Memory B cell (primary cell): ENCODE measurements at regions not wholly inside any gene's neighbourhood (a gene's known extent, or its start where the extent isn't known, plus 50 kb on each side); places are given as distances from the start of the nearest gene placed in this dataset.
"Not testable (repeated sequence)": the region's sequence is repeated elsewhere in the genome, so short reads cannot be mapped to it uniquely, and the experiment has no call there.

ENCODE experiments used
- ATAC-seq: fragments of 150-1000 bp; cut with Tn5 transposase; 2 replicates; pipeline ENCODE4 v1.10.0; 2021; ENCODE audit warnings: low read depth, mild to moderate bottlenecking, moderate library complexity
- DNase-seq, 2 donors: peaks; one replicate each; pipeline ENCODE4 v3.0.0; 2022; ENCODE audit warnings: low spot score in 2 of 2
- H3K27ac Mint-ChIP-seq: one replicate; pipeline ENCODE4 v1.8.0; 2022; ENCODE audit warnings: mild to moderate bottlenecking, moderate library complexity, mixed read lengths
- H3K27me3 Mint-ChIP-seq: one replicate; pipeline ENCODE4 v1.8.0; 2022; ENCODE audit warnings: mixed read lengths
- H3K36me3 Mint-ChIP-seq: one replicate; pipeline ENCODE4 v1.8.0; 2022; ENCODE audit warnings: mild to moderate bottlenecking, mixed read lengths
- H3K4me1 Mint-ChIP-seq: one replicate; pipeline ENCODE4 v1.8.0; 2022; ENCODE audit warnings: mixed read lengths
- H3K4me3 Mint-ChIP-seq: one replicate; pipeline ENCODE4 v1.8.0; 2022; ENCODE audit warnings: mild to moderate bottlenecking, moderate library complexity, mixed read lengths
- H3K9me3 Mint-ChIP-seq: one replicate; pipeline ENCODE4 v1.8.0; 2022; ENCODE audit warnings: mixed read lengths

GRCh38 chr5:88058625-88059024 is 210.0 kb downstream of the TMEM161B start:
- Mint-ChIP-seq H3K4me1 (no peaks in the 10 kb centered on the region), H3K27ac (no peak overlapping the region), H3K27me3 (no peaks in the 10 kb centered on the region), H3K9me3 (peaks cover 14% of the 10 kb centered on the region), H3K36me3 (no peaks in the 10 kb centered on the region), H3K4me3 (no peak overlapping the region)
- ATAC-seq (no peak), DNase-seq (no peak)

GRCh38 chr5:88052468-88052867 is 216.2 kb downstream of the TMEM161B start:
- not testable (repeated sequence) for H3K36me3 Mint-ChIP-seq, H3K4me3 Mint-ChIP-seq

GRCh38 chr5:88051148-88051547 is 217.5 kb downstream of the TMEM161B start:
- Mint-ChIP-seq H3K27ac (no peak overlapping the region), H3K4me1 (no peaks in the 10 kb centered on the region), H3K27me3 (no peaks in the 10 kb centered on the region), H3K36me3 (no peaks in the 10 kb centered on the region), H3K9me3 (peaks cover 2% of the 10 kb centered on the region), H3K4me3 (no peak overlapping the region)
- ATAC-seq (no peak), DNase-seq (no peak)

More at GRCh38 chr5:88052468-88052867, 216.2 kb downstream of the TMEM161B start:
- not testable (repeated sequence) for H3K27me3 Mint-ChIP-seq, ATAC-seq, H3K4me1 Mint-ChIP-seq, H3K9me3 Mint-ChIP-seq, DNase-seq, H3K27ac Mint-ChIP-seq

- DNase-seq (no peak), ATAC-seq (no peak)
- H3K27ac Mint-ChIP-seq = no peak overlapping the region
- H3K4me1 Mint-ChIP-seq = no peaks in the 10 kb centered on the region
- H3K9me3 Mint-ChIP-seq = peaks cover 2% of the 10 kb centered on the region
- no peak overlapping the region for H3K4me3 Mint-ChIP-seq
- no peaks in the 10 kb centered on the region for H3K36me3 Mint-ChIP-seq
- H3K27me3 Mint-ChIP-seq = no peaks in the 10 kb centered on the region
Observed at GRCh38 chr5:88049737-88050136, 218.9 kb downstream of the TMEM161B start.

- no peaks in the 10 kb centered on the region for H3K27me3 Mint-ChIP-seq
- H3K4me1 Mint-ChIP-seq = no peaks in the 10 kb centered on the region
- no peaks in the 10 kb centered on the region for H3K36me3 Mint-ChIP-seq
- ATAC-seq = no peak
- no peak for DNase-seq
- no peaks in the 10 kb centered on the region for H3K9me3 Mint-ChIP-seq
- no peak overlapping the region for H3K27ac Mint-ChIP-seq
- H3K4me3 Mint-ChIP-seq = no peak overlapping the region
Observed at GRCh38 chr5:88049156-88049555, 219.5 kb downstream of the TMEM161B start.

DNA sequence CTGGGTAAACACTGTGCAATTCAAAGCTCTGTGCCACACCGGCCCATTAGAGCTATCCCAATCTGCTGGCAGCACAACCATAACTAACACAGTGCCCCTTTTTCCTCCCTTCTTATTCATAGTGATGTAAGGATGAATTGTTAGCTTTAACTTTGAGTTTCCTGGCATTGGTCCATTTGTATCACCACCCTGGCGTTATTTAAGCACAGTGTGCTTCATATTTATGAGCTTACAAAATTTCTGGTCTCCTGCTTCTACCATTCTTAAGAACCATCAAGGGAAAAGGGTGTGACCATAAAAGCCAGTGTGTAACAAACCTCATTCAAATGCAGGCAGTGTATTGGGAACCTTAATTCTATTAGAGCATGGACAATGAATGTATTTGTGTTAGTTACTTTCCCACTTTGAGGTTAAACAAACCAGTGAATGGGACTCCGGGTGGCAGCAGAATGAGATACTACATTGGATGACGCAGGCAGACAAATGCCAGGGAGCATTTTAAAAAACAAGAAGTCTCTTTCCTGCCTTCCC is 222.6 kb downstream of the TMEM161B start:
- H3K27me3 Mint-ChIP-seq = no peaks in the 10 kb centered on the region
- H3K4me1 Mint-ChIP-seq = no peaks in the 10 kb centered on the region
- H3K4me3 Mint-ChIP-seq = no peak overlapping the region
- no peak for ATAC-seq
- no peaks in the 10 kb centered on the region for H3K9me3 Mint-ChIP-seq
- no peak overlapping the region for H3K27ac Mint-ChIP-seq
- H3K36me3 Mint-ChIP-seq = no peaks in the 10 kb centered on the region
- DNase-seq = no peak

GRCh38 chr5:88045165-88045564 is 223.5 kb downstream of the TMEM161B start:
- H3K36me3 Mint-ChIP-seq = no peaks in the 10 kb centered on the region
- H3K27ac Mint-ChIP-seq = no peak overlapping the region
- DNase-seq (no peak), ATAC-seq (no peak)
- H3K4me3 Mint-ChIP-seq = no peak overlapping the region
- H3K4me1 Mint-ChIP-seq = no peaks in the 10 kb centered on the region
- H3K27me3 Mint-ChIP-seq = peaks cover under 1% of the 10 kb centered on the region
- H3K9me3 Mint-ChIP-seq = no peaks in the 10 kb centered on the region

DNA sequence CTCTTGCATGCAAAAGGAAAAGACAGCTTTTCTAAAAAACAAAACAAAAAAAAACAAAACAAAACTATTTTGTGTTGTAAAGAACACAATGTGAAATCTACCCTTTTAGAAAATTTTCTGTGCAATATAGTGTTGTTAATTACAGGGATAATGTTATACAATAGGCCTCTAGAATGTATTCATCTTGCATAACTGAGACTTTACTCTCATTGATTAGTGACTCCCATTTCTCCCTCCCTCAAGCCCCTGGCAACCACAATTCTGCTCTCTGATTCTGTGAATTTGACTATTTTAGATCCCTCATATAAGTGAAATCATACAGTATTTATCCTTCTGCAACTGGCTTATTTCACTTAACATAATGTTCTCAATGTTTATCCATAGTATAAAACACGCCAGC is 234.1 kb downstream of the TMEM161B start:
- no peak overlapping the region for H3K27ac Mint-ChIP-seq
- H3K27me3 Mint-ChIP-seq = no peaks in the 10 kb centered on the region
- DNase-seq (no peak), ATAC-seq (no peak)
- H3K36me3 Mint-ChIP-seq = no peaks in the 10 kb centered on the region
- H3K4me3 Mint-ChIP-seq = no peak overlapping the region
- H3K9me3 Mint-ChIP-seq = peaks cover 2% of the 10 kb centered on the region
- no peaks in the 10 kb centered on the region for H3K4me1 Mint-ChIP-seq

DNA sequence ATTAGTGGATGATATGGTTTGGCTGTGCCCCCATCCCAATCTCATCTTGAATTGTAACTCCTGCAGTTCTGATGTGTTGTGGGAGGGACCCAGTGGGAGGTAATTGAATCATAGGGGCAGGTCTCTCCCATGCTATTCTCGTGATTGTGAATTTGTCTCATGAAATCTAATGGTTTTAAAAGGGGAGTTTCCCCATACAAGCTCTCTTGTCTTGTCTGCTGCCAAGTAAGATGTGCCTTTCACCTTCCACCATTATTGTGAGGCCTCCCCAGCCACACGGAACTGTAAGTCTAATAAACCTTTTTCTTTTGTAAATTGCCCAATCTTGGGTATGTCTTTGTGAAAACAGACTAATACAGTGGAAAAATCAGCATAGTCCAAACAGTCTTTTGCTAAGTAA is 235.5 kb downstream of the TMEM161B start:
- Mint-ChIP-seq H3K9me3 (peaks cover 2% of the 10 kb centered on the region), H3K27ac (no peak overlapping the region), H3K4me1 (no peaks in the 10 kb centered on the region), H3K4me3 (no peak overlapping the region), H3K36me3 (no peaks in the 10 kb centered on the region), H3K27me3 (no peaks in the 10 kb centered on the region)
- DNase-seq (no peak), ATAC-seq (no peak)

DNA sequence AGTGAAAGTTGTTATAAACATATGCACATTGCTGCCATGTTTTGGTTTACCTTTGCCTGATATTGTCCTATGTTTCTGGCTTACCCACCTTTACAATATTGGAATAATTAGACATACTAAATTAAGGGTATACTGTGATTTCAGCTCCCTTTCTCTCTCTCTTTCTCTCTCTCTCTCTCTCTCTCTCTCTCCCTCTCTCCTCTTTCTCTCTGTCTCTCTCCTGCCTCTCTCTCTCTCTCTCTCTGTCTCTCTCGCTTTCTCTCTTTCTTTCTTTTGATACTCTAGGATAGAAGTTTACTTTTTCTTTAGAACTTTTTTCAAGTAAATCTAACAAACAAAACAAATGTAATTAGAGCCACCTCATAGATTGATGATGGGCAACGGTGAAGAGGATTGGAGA is 239.6 kb downstream of the TMEM161B start:
- H3K9me3 Mint-ChIP-seq = no peaks in the 10 kb centered on the region
- DNase-seq (no peak), ATAC-seq (no peak)
- H3K27ac Mint-ChIP-seq = no peak overlapping the region
- H3K4me3 Mint-ChIP-seq = no peak overlapping the region
- no peaks in the 10 kb centered on the region for H3K36me3 Mint-ChIP-seq
- H3K4me1 Mint-ChIP-seq = no peaks in the 10 kb centered on the region
- peaks cover 3% of the 10 kb centered on the region for H3K27me3 Mint-ChIP-seq

DNA sequence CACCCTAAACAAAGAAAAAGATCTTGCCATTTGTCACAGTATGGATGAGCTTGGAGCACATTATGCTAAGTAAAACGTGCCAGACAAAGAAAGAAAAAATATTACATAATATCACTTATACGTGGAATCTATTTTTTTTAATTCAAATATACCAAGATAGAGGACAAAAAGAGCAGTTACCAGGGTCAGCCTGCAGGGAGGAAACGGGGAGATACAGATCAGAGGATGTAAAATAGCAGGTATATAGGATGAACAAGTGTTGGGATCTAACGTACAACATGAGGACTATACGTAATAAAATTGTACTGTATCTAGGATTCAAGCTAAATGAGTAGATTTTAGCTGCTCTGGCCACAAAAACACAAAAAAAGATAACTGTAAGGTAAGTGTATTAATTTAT is 247.5 kb downstream of the TMEM161B start:
- Mint-ChIP-seq H3K9me3 (no peaks in the 10 kb centered on the region), H3K4me3 (no peak overlapping the region), H3K4me1 (no peaks in the 10 kb centered on the region), H3K27ac (no peak overlapping the region), H3K36me3 (no peaks in the 10 kb centered on the region), H3K27me3 (no peaks in the 10 kb centered on the region)
- DNase-seq = no peak
- ATAC-seq = no peak

DNA sequence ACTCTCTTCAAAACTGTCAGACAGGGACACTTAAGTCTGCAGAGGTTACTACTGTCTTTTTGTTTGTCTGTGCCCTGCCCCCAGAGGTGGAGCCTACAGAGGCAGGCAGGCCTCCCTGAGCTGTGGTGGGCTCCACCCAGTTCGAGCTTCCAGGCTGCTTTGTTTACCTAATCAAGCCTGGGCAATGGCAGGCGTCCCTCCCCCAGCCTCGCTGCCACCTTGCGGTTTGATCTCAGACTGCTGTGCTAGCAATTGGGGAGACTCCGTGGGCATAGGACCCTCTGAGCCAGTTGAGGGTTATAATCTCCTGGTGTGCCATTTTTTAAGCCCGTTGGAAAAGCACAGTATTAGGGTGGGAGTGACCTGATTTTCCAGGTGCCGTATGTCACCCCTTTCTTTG is 253.7 kb downstream of the TMEM161B start:
- H3K4me3 Mint-ChIP-seq, H3K36me3 Mint-ChIP-seq, H3K27ac Mint-ChIP-seq: not testable (repeated sequence)

GRCh38 chr5:88000877-88001276 is 267.8 kb downstream of the TMEM161B start:
- H3K4me3 Mint-ChIP-seq = no peak overlapping the region

More for the DNA sequence above, 253.7 kb downstream of the TMEM161B start:
- H3K4me1 Mint-ChIP-seq, DNase-seq, H3K27me3 Mint-ChIP-seq, ATAC-seq, H3K9me3 Mint-ChIP-seq: not testable (repeated sequence)

GRCh38 chr5:87997662-87998061 is 271.0 kb downstream of the TMEM161B start:
- H3K9me3 Mint-ChIP-seq = peaks cover 5% of the 10 kb centered on the region
- no peaks in the 10 kb centered on the region for H3K36me3 Mint-ChIP-seq
- H3K4me1 Mint-ChIP-seq = no peaks in the 10 kb centered on the region
- no peak overlapping the region for H3K27ac Mint-ChIP-seq
- H3K4me3 Mint-ChIP-seq = no peak overlapping the region
- no peak for DNase-seq
- ATAC-seq = no peak
- no peaks in the 10 kb centered on the region for H3K27me3 Mint-ChIP-seq

More at GRCh38 chr5:88000877-88001276, 267.8 kb downstream of the TMEM161B start:
- H3K4me1 Mint-ChIP-seq = no peaks in the 10 kb centered on the region
- no peaks in the 10 kb centered on the region for H3K27me3 Mint-ChIP-seq
- H3K36me3 Mint-ChIP-seq = no peaks in the 10 kb centered on the region
- H3K27ac Mint-ChIP-seq = no peak overlapping the region
- DNase-seq (no peak), ATAC-seq (no peak)
- peaks cover 5% of the 10 kb centered on the region for H3K9me3 Mint-ChIP-seq

GRCh38 chr5:87966213-87966612 is 302.4 kb downstream of the TMEM161B start:
- Mint-ChIP-seq H3K27me3 (no peaks in the 10 kb centered on the region), H3K27ac (no peak overlapping the region), H3K36me3 (no peaks in the 10 kb centered on the region), H3K9me3 (no peaks in the 10 kb centered on the region), H3K4me1 (no peaks in the 10 kb centered on the region), H3K4me3 (no peak overlapping the region)
- DNase-seq (no peak), ATAC-seq (no peak)
